ENCODE measurements at regions not wholly inside any gene's neighbourhood (a gene's known extent, or its start where the extent isn't known, plus 50 kb on each side); places are given as distances from the start of the nearest gene placed in this dataset.

DNA sequence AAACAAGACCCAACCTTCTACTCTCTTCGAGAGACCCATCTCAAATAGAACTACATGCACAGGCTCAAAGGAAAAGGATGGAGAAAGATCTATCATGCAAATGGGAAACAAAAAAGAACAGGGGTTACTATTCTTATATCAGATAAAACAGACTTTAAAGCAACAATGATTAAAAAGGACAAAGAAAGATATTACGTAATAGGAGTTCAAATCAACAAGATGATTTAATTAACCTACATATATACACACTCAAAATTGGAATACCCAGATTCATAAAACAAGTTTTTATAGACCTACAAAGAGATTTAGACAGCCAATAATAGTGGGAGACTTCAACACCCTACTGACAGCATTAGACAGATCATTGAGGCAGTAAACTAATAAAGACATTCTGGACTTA lies 536.6 kb upstream of the RAG2 start:
- no peak for TF ChIP-seq TAF1 (IDR thresholded peaks at IDR 0.05; ENCODE audit: low read depth)
- TF ChIP-seq EP300 (conservative IDR thresholded peaks at IDR 0.05; ENCODE audit: poor library complexity, severe bottlenecking): no peak
- TF ChIP-seq, protein P1, sequence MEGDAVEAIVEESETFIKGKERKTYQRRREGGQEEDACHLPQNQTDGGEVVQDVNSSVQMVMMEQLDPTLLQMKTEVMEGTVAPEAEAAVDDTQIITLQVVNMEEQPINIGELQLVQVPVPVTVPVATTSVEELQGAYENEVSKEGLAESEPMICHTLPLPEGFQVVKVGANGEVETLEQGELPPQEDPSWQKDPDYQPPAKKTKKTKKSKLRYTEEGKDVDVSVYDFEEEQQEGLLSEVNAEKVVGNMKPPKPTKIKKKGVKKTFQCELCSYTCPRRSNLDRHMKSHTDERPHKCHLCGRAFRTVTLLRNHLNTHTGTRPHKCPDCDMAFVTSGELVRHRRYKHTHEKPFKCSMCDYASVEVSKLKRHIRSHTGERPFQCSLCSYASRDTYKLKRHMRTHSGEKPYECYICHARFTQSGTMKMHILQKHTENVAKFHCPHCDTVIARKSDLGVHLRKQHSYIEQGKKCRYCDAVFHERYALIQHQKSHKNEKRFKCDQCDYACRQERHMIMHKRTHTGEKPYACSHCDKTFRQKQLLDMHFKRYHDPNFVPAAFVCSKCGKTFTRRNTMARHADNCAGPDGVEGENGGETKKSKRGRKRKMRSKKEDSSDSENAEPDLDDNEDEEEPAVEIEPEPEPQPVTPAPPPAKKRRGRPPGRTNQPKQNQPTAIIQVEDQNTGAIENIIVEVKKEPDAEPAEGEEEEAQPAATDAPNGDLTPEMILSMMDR (IDR thresholded peaks at IDR 0.05; ENCODE audit: poor library complexity, severe bottlenecking): no peak
- TF ChIP-seq POLR2AphosphoS5 (IDR thresholded peaks at IDR 0.05): no peak
- TF ChIP-seq EZH2 (IDR thresholded peaks at IDR 0.05; ENCODE audit: borderline replicate concordance, insufficient read depth, low read length, poor library complexity, severe bottlenecking): no peak
- TF ChIP-seq MXI1 (conservative IDR thresholded peaks at IDR 0.05; ENCODE audit: poor library complexity, severe bottlenecking): no peak
- no peak for TF ChIP-seq REST (IDR thresholded peaks at IDR 0.05; ENCODE audit: borderline replicate concordance)
